HepG2 (cell line): ENCODE measurements at regions not wholly inside any gene's neighbourhood (a gene's known extent, or its start where the extent isn't known, plus 50 kb on each side); places are given as distances from the start of the nearest gene placed in this dataset.

Source experiments
- ATAC-seq: fragments of 200-7000 bp; cut with Tn5 transposase; 3 replicates; pipeline ENCODE4 v1.9.1; 2020; ENCODE audit warnings: mild to moderate bottlenecking, moderate library complexity
- BruUV-seq: library from RNA; stranded (reverse); fragments of 400-500 nt; replicated peaks from 2 replicates; lab custom pipeline; 2021; lab: Mats Ljungman, UMichigan
- CTCF ChIA-PET: fragments of 300-600 bp; formaldehyde crosslinking; extraction: SDS; loops from one replicate; lab custom pipeline; 2021; ENCODE audit warnings: low total read pairs, inconsistent platforms, low intra/inter-chr PET ratio; lab: Yijun Ruan, JAX
- POLR2A ChIA-PET: fragments of 350-600 bp; sonication (Branson Sonifier 250); formaldehyde crosslinking; loops from one replicate; lab custom pipeline; 2020; ENCODE audit warnings: antibody characterized with exemption, inconsistent platforms; lab: Yijun Ruan, JAX
- DNase-seq: peaks from one replicate; pipeline ENCODE4 v3.0.0-alpha.2; 2015; ENCODE audit warnings: low spot score
- FAIRE-seq: peaks from 3 replicates; lab custom pipeline; 2011; peaks lifted over from hg19 to GRCh38; lab: Jason Lieb, UNC
- H2AFZ ChIP-seq: one replicate; pipeline ENCODE4 v1.6.1; 2011; ENCODE audit warnings: low read length, inconsistent platforms
- H3K27ac ChIP-seq: fragments of 300-600 bp; 3 replicates; pipeline ENCODE4 v1.8.0; 2011; ENCODE audit warnings: mixed run types, mild to moderate bottlenecking, mixed read lengths, low read length, inconsistent platforms; ENCODE audit not compliant: insufficient read depth; ENCODE audit errors: extremely low read length
- H3K27me3 ChIP-seq, 2 experiments: fragments of 200-600 bp in 1 of 2; 2 replicates in 1 of 2; 3 replicates in 1 of 2; pipeline versions ENCODE4 v1.6.0 to v1.8.0; 2011; ENCODE audit warnings: low read length in 2 of 2, mild to moderate bottlenecking in 2 of 2, moderate library complexity in 2 of 2, inconsistent platforms in 1 of 2; ENCODE audit not compliant: insufficient read depth in 2 of 2, control insufficient read depth in 1 of 2
- H3K36me3 ChIP-seq, 2 experiments: fragments of 200-600 bp in 1 of 2; replicated peaks in 1 of 2; 2 replicates in 1 of 2; 3 replicates in 1 of 2; pipeline versions ENCODE4 v1.5.1 to v1.8.0; 2011; ENCODE audit warnings: low read length in 2 of 2, inconsistent platforms in 1 of 2; ENCODE audit not compliant: insufficient read depth in 2 of 2, control insufficient read depth in 1 of 2
- H3K4me1 ChIP-seq: 2 replicates; pipeline ENCODE4 v1.5.1; 2012; ENCODE audit warnings: low read length, inconsistent platforms; ENCODE audit not compliant: insufficient read depth
- H3K4me2 ChIP-seq: 2 replicates; pipeline ENCODE4 v1.6.0; 2011; ENCODE audit warnings: low read depth, low read length, inconsistent platforms
- H3K4me3 ChIP-seq, 3 experiments: fragments of 200-600 bp in 1 of 3; sonication (generic), shearing (Covaris generic) in 1 of 3; replicated peaks in 1 of 3; 2 replicates each; pipeline ENCODE4 v1.5.1; 2011 to 2016; ENCODE audit warnings: low read length in 3 of 3, inconsistent platforms in 2 of 3, low read depth in 2 of 3, mild to moderate bottlenecking in 2 of 3, control low read depth in 1 of 3, mixed read lengths in 1 of 3; ENCODE audit not compliant: insufficient read depth in 1 of 3
- H3K79me2 ChIP-seq: one replicate; pipeline ENCODE4 v1.6.1; 2011; ENCODE audit warnings: low read length, inconsistent platforms; ENCODE audit not compliant: insufficient read depth
- H3K9ac ChIP-seq: 2 replicates; pipeline ENCODE4 v1.6.0; 2011; ENCODE audit warnings: mild to moderate bottlenecking, low read depth, low read length, inconsistent platforms; ENCODE audit not compliant: insufficient read depth
- H3K9me3 ChIP-seq: 2 replicates; pipeline ENCODE4 v1.5.1; 2012; ENCODE audit warnings: mild to moderate bottlenecking, low read length
- H4K20me1 ChIP-seq: 2 replicates; pipeline ENCODE4 v1.6.0; 2011; ENCODE audit warnings: inconsistent platforms, mild to moderate bottlenecking, low read length, moderate library complexity; ENCODE audit not compliant: insufficient read depth
- ARID4A ChIP-seq: sonication (generic); formaldehyde crosslinking; IDR thresholded peaks from 2 replicates; pipeline ENCODE4 v1.5.0; 2020; ENCODE audit warnings: mild to moderate bottlenecking, missing genetic modification reagents, borderline replicate concordance
- CREM ChIP-seq, 2 experiments: sonication (generic) in 1 of 2; formaldehyde crosslinking in 1 of 2; IDR thresholded peaks; 2 replicates each; pipeline versions ENCODE4 v1.4.0 to v1.6.1; 2016 to 2020; ENCODE audit warnings: antibody characterized with exemption in 1 of 2, mild to moderate bottlenecking in 1 of 2, missing genetic modification reagents in 1 of 2
- JUNB ChIP-seq: sonication (generic); formaldehyde crosslinking; IDR thresholded peaks from 2 replicates; pipeline ENCODE4 v1.8.0; 2022; ENCODE audit warnings: missing genetic modification reagents, mild to moderate bottlenecking, borderline replicate concordance
- MBNL3 ChIP-seq: fragments of 250-450 bp; sonication (Bioruptor Pico); conservative IDR thresholded peaks from 2 replicates; pipeline ENCODE4 v1.8.0; 2022; ENCODE audit warnings: mild to moderate bottlenecking, inconsistent platforms
- ZNF18 ChIP-seq: sonication (generic); formaldehyde crosslinking; IDR thresholded peaks from 2 replicates; pipeline ENCODE4 v1.8.0; 2022; ENCODE audit warnings: mild to moderate bottlenecking, missing genetic modification reagents; ENCODE audit not compliant: insufficient replicate concordance
- ZNF33A ChIP-seq: sonication (generic); formaldehyde crosslinking; IDR thresholded peaks from 2 replicates; pipeline ENCODE4 v1.5.1; 2020; ENCODE audit warnings: missing genetic modification reagents, mild to moderate bottlenecking, moderate library complexity, borderline replicate concordance
- ZNF710 ChIP-seq: sonication (generic); formaldehyde crosslinking; IDR thresholded peaks from 2 replicates; pipeline ENCODE4 v1.5.0; 2020; ENCODE audit warnings: mild to moderate bottlenecking, missing genetic modification reagents, borderline replicate concordance
- ZSCAN12 ChIP-seq: sonication (generic); formaldehyde crosslinking; IDR thresholded peaks from 2 replicates; pipeline ENCODE4 v1.9.0; 2021; ENCODE audit warnings: mild to moderate bottlenecking, missing genetic modification reagents
- WGBS: methylation state at CpG from one replicate; pipeline ENCODE4 v1.1.6; 2017; ENCODE audit warnings: low lambda C conversion rate; 5-methylcytosine and 5-hydroxymethylcytosine counted together
- in situ Hi-C: cut with HindIII; loops from 2 replicates; pipeline ENCODE4 v1.10.0; 2017; ENCODE audit warnings: low pct_unique_long_range_greater_than_20kb; ENCODE audit not compliant: extremely low pct_ligation_motif_present
- intact Hi-C: fragments of 100-400 bp; cut with micrococcal nuclease; formaldehyde crosslinking; loops from one replicate; pipeline ENCODE4 v1.10.0; 2022; ENCODE audit not compliant: unreplicated experiment

GRCh38 chr7:26099236-26099635, 52.8 kb upstream of the NFE2L3 start (continued):
- TF ChIP-seq ZNF18 (CRISPR knock-in tag) (no peak), CREM (IDR thresholded peaks at IDR 0.05) (no peak), CREM (CRISPR knock-in tag; IDR thresholded peaks at IDR 0.05) (no peak), ZNF710 (CRISPR knock-in tag) (no peak)

- Histone ChIP-seq H3K4me1 (peaks cover 24% of the 10 kb centered on the region), H4K20me1 (no peaks in the 10 kb centered on the region), H3K4me2 (no peak overlapping the region), H3K4me3 (no peak overlapping the region), H3K27me3 (no peaks in the 10 kb centered on the region), H3K27ac (no peak overlapping the region), H2AFZ (no peak overlapping the region), H3K9ac (no peak overlapping the region), H3K9me3 (no peaks in the 10 kb centered on the region), H3K36me3 (no peaks in the 10 kb centered on the region), H3K79me2 (no peaks in the 10 kb centered on the region)
- in situ Hi-C loops = no loop called here
- ChIA-PET POLR2A (no interaction called here), CTCF (no interaction called here)
- FAIRE-seq = no peak
- WGBS = 91% methylated on average over 17 of the region's 17 CpGs
- DNase-seq = no peak
- TF ChIP-seq JUNB (CRISPR knock-in tag) (no peak), ARID4A (CRISPR knock-in tag) (0 out of 2 replicates have a peak, but pooled peaks have one; percentile 7), MBNL3 (CRISPR knock-in tag) (no peak), ZSCAN12 (CRISPR knock-in tag) (no peak), ZNF33A (CRISPR knock-in tag) (no peak)
- no peak; the same call in 2 of the 3 replicates for ATAC-seq
- intact Hi-C loops = no loop called here
- BruUV-seq = no TSS peak
Measured at GRCh38 chr7:26100406-26101339, 51.3 kb upstream of the NFE2L3 start.
